Vagina (tissue), 2 donors: ENCODE measurements at regions not wholly inside any gene's neighbourhood (a gene's known extent, or its start where the extent isn't known, plus 50 kb on each side); places are given as distances from the start of the nearest gene placed in this dataset.

Experiments used
- CTCF ChIP-seq, 3 experiments: fragments of 450-650 bp in 2 of 3; fragments of 200-600 bp in 1 of 3; sonication (generic) in 1 of 3; IDR thresholded peaks; one replicate each; pipeline ENCODE4 v1.5.1; 2017 to 2019; ENCODE audit warnings: antibody characterized with exemption in 3 of 3, mild to moderate bottlenecking in 2 of 3, moderate library complexity in 2 of 3
- POLR2A ChIP-seq, 2 donors: fragments of 450-650 bp; IDR thresholded peaks; one replicate each; pipeline ENCODE4 v1.6.1; 2017; ENCODE audit warnings: antibody characterized with exemption in 2 of 2, mild to moderate bottlenecking in 2 of 2, moderate library complexity in 2 of 2

GRCh38 chr17:73952480-73953205 lies 250.8 kb upstream of the RPL38 start:
- TF ChIP-seq POLR2A (IDR thresholded peaks at IDR 0.05): no peak
- TF ChIP-seq CTCF (IDR thresholded peaks at IDR 0.05): no peak
